ENCODE measurements at regions not wholly inside any gene's neighbourhood (a gene's known extent, or its start where the extent isn't known, plus 50 kb on each side); places are given as distances from the start of the nearest gene placed in this dataset.

DNA sequence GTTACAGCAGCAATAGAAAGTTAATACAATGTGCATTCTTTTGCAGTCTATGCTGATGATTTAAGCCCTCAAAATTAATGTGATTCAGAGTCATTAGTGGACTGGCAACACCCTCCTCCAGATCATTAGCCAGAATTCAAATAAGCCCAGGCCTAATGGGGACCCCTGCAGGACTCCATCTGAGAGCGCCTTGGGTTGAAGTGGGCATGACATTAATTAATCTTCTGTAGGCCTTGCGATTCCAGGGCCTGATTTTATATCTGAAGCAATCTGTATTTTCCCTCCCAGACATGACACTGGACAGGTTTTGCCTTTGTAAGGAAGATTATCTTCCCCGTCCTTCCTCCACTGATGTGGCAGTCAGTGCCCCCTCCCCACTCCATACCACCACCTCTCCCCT is 442.9 kb downstream of the FOXO1 start:
- TF ChIP-seq SIN3A (IDR thresholded peaks at IDR 0.05; ENCODE audit: borderline replicate concordance, insufficient read depth, low read length) (no peak), TAF1 (IDR thresholded peaks at IDR 0.05; ENCODE audit: borderline replicate concordance, insufficient read depth, low read length) (no peak), POLR2AphosphoS5 (IDR thresholded peaks at IDR 0.05; ENCODE audit: low read depth, low read length) (no peak), FOXP2 (optimal IDR thresholded peaks at IDR 0.05; ENCODE audit: borderline replicate concordance, extremely low read depth, extremely low read length, insufficient read depth) (no peak)
- TF ChIP-seq, protein P1, sequence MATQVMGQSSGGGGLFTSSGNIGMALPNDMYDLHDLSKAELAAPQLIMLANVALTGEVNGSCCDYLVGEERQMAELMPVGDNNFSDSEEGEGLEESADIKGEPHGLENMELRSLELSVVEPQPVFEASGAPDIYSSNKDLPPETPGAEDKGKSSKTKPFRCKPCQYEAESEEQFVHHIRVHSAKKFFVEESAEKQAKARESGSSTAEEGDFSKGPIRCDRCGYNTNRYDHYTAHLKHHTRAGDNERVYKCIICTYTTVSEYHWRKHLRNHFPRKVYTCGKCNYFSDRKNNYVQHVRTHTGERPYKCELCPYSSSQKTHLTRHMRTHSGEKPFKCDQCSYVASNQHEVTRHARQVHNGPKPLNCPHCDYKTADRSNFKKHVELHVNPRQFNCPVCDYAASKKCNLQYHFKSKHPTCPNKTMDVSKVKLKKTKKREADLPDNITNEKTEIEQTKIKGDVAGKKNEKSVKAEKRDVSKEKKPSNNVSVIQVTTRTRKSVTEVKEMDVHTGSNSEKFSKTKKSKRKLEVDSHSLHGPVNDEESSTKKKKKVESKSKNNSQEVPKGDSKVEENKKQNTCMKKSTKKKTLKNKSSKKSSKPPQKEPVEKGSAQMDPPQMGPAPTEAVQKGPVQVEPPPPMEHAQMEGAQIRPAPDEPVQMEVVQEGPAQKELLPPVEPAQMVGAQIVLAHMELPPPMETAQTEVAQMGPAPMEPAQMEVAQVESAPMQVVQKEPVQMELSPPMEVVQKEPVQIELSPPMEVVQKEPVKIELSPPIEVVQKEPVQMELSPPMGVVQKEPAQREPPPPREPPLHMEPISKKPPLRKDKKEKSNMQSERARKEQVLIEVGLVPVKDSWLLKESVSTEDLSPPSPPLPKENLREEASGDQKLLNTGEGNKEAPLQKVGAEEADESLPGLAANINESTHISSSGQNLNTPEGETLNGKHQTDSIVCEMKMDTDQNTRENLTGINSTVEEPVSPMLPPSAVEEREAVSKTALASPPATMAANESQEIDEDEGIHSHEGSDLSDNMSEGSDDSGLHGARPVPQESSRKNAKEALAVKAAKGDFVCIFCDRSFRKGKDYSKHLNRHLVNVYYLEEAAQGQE (IDR thresholded peaks at IDR 0.05; ENCODE audit: insufficient read depth in 1 of 2, low read depth in 2 of 2, low read length in 2 of 2) = no peak

DNA sequence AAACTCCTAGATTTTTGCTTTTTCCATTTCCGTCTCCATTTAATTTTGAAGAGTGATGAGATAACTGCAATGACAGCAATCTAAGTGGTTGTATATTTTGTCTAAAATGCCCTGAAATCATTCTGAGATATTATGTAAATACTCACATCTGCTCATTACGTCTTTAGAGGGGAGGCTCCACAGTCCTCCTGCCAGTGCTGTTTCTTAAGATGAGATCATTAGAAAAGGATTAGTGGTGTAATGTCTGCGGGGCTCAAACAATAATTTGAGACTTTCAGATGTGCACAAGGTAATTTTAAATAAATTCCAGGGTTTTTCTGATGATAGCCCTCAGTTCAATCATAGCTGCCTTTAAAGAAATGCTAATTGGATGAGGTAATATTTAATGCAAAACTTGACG is 437.9 kb downstream of the FOXO1 start:
- no peak for TF ChIP-seq TAF1 (IDR thresholded peaks at IDR 0.05; ENCODE audit: borderline replicate concordance, insufficient read depth, low read length)
- no peak for TF ChIP-seq FOXP2 (optimal IDR thresholded peaks at IDR 0.05; ENCODE audit: borderline replicate concordance, extremely low read depth, extremely low read length, insufficient read depth)
- TF ChIP-seq, protein P1 (IDR thresholded peaks at IDR 0.05; ENCODE audit: insufficient read depth in 1 of 2, low read depth in 2 of 2, low read length in 2 of 2) = no peak
- no peak for TF ChIP-seq SIN3A (IDR thresholded peaks at IDR 0.05; ENCODE audit: borderline replicate concordance, insufficient read depth, low read length)
- TF ChIP-seq POLR2AphosphoS5 (IDR thresholded peaks at IDR 0.05; ENCODE audit: low read depth, low read length) = no peak

DNA sequence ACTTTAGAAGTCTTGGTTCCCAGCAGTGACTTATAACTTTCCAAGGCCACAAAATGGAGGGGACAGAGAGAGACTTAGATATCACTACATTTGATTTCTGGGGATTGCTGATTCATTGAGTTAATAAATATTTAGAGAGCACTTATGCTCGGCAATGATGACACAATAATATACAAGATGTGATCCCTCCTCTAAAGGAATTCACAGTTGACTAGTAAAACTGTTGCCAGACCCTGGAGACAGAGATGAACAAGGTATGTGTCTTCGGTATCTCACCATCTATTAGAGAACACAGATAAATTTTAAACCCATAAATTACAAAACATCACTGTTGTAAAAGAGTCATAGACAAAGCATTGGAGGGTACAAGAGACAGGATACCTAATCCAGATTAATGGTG is 437.5 kb downstream of the FOXO1 start:
- TF ChIP-seq, protein P1 (IDR thresholded peaks at IDR 0.05; ENCODE audit: insufficient read depth in 1 of 2, low read depth in 2 of 2, low read length in 2 of 2) = no peak
- TF ChIP-seq POLR2AphosphoS5 (IDR thresholded peaks at IDR 0.05; ENCODE audit: low read depth, low read length) (no peak), SIN3A (IDR thresholded peaks at IDR 0.05; ENCODE audit: borderline replicate concordance, insufficient read depth, low read length) (no peak), FOXP2 (optimal IDR thresholded peaks at IDR 0.05; ENCODE audit: borderline replicate concordance, extremely low read depth, extremely low read length, insufficient read depth) (no peak), TAF1 (IDR thresholded peaks at IDR 0.05; ENCODE audit: borderline replicate concordance, insufficient read depth, low read length) (no peak)

DNA sequence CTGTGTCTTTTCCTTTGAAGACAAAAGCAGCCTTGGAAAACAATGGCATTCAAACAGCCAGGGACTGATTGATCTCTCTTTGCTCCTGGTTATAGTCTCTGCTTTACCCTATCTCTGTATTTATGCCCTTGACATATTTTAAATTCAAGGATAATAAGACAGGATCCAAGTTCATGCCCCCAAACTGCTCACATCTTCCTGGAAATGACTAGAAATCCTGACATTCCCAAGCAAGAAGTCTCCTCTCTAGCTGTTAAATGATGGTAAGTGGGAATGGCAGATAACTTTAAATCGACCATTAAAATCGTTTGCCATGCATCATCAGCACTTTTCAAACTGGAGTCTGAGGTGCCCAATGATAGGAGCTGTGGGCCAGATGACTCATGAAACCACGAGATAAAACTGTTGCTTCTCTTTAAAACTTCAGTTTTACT is 435.6 kb downstream of the FOXO1 start:
- TF ChIP-seq SIN3A (IDR thresholded peaks at IDR 0.05; ENCODE audit: borderline replicate concordance, insufficient read depth, low read length) (no peak), FOXP2 (optimal IDR thresholded peaks at IDR 0.05; ENCODE audit: borderline replicate concordance, extremely low read depth, extremely low read length, insufficient read depth) (no peak), TAF1 (IDR thresholded peaks at IDR 0.05; ENCODE audit: borderline replicate concordance, insufficient read depth, low read length) (no peak), POLR2AphosphoS5 (IDR thresholded peaks at IDR 0.05; ENCODE audit: low read depth, low read length) (no peak)
- TF ChIP-seq, protein P1 (IDR thresholded peaks at IDR 0.05; ENCODE audit: insufficient read depth in 1 of 2, low read depth in 2 of 2, low read length in 2 of 2) = no peak

DNA sequence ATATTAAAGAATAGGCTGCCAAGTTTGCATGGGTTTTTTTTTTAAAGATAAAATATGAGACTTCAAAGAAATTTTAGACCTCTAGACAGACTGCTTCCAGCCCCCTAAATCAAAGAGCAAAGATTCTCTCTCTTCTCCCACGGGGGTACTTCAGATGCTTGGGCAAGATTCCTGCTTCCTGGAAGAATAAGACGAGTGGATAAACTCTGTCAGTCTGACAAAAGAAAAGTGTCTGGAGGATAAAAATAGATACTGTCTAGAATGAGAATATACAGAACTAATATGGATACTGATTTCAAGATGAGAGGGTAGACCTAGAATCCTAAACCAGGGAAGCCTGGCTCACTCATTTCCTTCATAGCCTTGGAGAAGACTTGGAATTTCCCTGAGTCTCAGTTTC is 435.1 kb downstream of the FOXO1 start:
- TF ChIP-seq POLR2AphosphoS5 (IDR thresholded peaks at IDR 0.05; ENCODE audit: low read depth, low read length) = no peak
- TF ChIP-seq TAF1 (IDR thresholded peaks at IDR 0.05; ENCODE audit: borderline replicate concordance, insufficient read depth, low read length) = no peak

Data from PFSK-1 (cell line).